ENCODE measurements at regions not wholly inside any gene's neighbourhood (a gene's known extent, or its start where the extent isn't known, plus 50 kb on each side); places are given as distances from the start of the nearest gene placed in this dataset.

DNA sequence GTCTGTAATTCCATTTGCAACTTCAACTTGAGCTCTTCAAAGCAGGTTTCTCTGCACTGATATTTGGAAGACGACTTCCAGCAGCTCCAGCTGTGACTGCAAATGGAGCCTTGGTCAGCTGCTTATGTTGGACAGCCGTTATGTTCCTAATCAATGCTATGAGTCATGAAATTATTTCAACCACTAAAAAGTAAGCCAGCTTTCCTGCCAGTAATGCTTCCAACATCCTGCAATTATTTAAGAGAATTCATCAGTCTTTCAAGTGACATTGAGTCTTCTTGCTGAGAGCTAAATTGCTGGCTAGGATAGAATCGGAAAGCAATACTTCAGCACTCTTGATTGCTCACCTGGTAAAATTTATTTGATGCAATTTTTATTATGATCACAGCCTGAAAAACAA, 375.7 kb downstream of the MMUT start:
- TF ChIP-seq POLR2A (IDR thresholded peaks at IDR 0.05; ENCODE audit: low read depth, low read length) (no peak), TAF1 (IDR thresholded peaks at IDR 0.05; ENCODE audit: borderline replicate concordance, low read depth, low read length) (no peak), POLR2AphosphoS5 (IDR thresholded peaks at IDR 0.05; ENCODE audit: low read depth, low read length) (no peak)
